DND-41 (cell line): ENCODE measurements at regions not wholly inside any gene's neighbourhood (a gene's known extent, or its start where the extent isn't known, plus 50 kb on each side); places are given as distances from the start of the nearest gene placed in this dataset.

Experiments used
- ATAC-seq: fragments of 200-7000 bp; cut with Tn5 transposase; 3 replicates; pipeline ENCODE4 v1.9.1; 2021; ENCODE audit warnings: low read depth; ENCODE audit not compliant: insufficient read depth
- DNase-seq: peaks from one replicate; pipeline ENCODE4 v3.0.0-alpha.2; 2020
- H2AFZ ChIP-seq: 2 replicates; pipeline ENCODE4 v1.6.0; 2012; ENCODE audit warnings: low read depth, low read length
- H3K27ac ChIP-seq: 2 replicates; pipeline ENCODE4 v1.5.1; 2012; ENCODE audit warnings: low read length, inconsistent platforms
- H3K27me3 ChIP-seq: fragments of 200-600 bp; sonication (generic); 2 replicates; pipeline ENCODE4 v1.6.0; 2012; ENCODE audit warnings: low read length, mild to moderate bottlenecking, inconsistent platforms; ENCODE audit not compliant: insufficient read depth, poor library complexity
- H3K36me3 ChIP-seq: 2 replicates; pipeline ENCODE4 v1.5.1; 2012; ENCODE audit warnings: low read length, inconsistent platforms; ENCODE audit not compliant: insufficient read depth
- H3K4me1 ChIP-seq: 2 replicates; pipeline ENCODE4 v1.5.1; 2012; ENCODE audit warnings: mild to moderate bottlenecking, low read length; ENCODE audit not compliant: insufficient read depth
- H3K4me2 ChIP-seq: 2 replicates; pipeline ENCODE4 v1.6.0; 2012; ENCODE audit warnings: mild to moderate bottlenecking, moderate library complexity, low read length, inconsistent platforms; ENCODE audit not compliant: insufficient read depth
- H3K4me3 ChIP-seq, 2 experiments: fragments of 200-600 bp in 1 of 2; shearing (Covaris generic) in 1 of 2; 2 replicates each; pipeline ENCODE4 v1.5.1; 2012 to 2016; ENCODE audit warnings: inconsistent platforms in 2 of 2, low read length in 2 of 2, mild to moderate bottlenecking in 2 of 2, low read depth in 1 of 2, moderate library complexity in 1 of 2
- H3K79me2 ChIP-seq: 2 replicates; pipeline ENCODE4 v1.6.0; 2012; ENCODE audit warnings: low read length, inconsistent platforms; ENCODE audit not compliant: insufficient read depth
- H3K9ac ChIP-seq: 2 replicates; pipeline ENCODE4 v1.6.0; 2012; ENCODE audit warnings: low read depth, mild to moderate bottlenecking, inconsistent platforms, low read length, moderate library complexity
- H3K9me3 ChIP-seq: 2 replicates; pipeline ENCODE4 v1.5.1; 2012; ENCODE audit warnings: low read length, moderate library complexity, mild to moderate bottlenecking, inconsistent platforms; ENCODE audit not compliant: insufficient read depth, severe bottlenecking
- H4K20me1 ChIP-seq: 2 replicates; pipeline ENCODE4 v1.6.0; 2012; ENCODE audit warnings: low read length; ENCODE audit not compliant: insufficient read depth
- CTCF ChIP-seq: IDR thresholded peaks from 2 replicates; pipeline ENCODE4 v1.5.1; 2012; ENCODE audit warnings: borderline replicate concordance, low read length, moderate library complexity, mild to moderate bottlenecking; ENCODE audit not compliant: poor library complexity, severe bottlenecking; ENCODE audit errors: extremely low read depth
- EZH2 ChIP-seq: IDR thresholded peaks from 3 replicates; pipeline ENCODE4 v1.6.1; 2012; ENCODE audit warnings: borderline replicate concordance, low read depth, mild to moderate bottlenecking, moderate library complexity, low read length, inconsistent platforms; ENCODE audit not compliant: severe bottlenecking

GRCh38 chr1:25072461-25072860 lies 142.4 kb upstream of the RUNX3 start:
- Histone ChIP-seq H2AFZ (no peak overlapping the region), H3K4me1 (no peaks in the 10 kb centered on the region), H3K9me3 (peaks cover 5% of the 10 kb centered on the region), H3K9ac (no peak overlapping the region), H3K27ac (no peak overlapping the region), H3K4me3 (no peak overlapping the region), H3K36me3 (no peaks in the 10 kb centered on the region), H3K27me3 (no peaks in the 10 kb centered on the region), H3K79me2 (no peaks in the 10 kb centered on the region), H3K4me2 (no peak overlapping the region), H4K20me1 (no peaks in the 10 kb centered on the region)
- ATAC-seq, result no peak
- no peak for DNase-seq
- no peak for TF ChIP-seq EZH2
- TF ChIP-seq CTCF, result no peak

DNA sequence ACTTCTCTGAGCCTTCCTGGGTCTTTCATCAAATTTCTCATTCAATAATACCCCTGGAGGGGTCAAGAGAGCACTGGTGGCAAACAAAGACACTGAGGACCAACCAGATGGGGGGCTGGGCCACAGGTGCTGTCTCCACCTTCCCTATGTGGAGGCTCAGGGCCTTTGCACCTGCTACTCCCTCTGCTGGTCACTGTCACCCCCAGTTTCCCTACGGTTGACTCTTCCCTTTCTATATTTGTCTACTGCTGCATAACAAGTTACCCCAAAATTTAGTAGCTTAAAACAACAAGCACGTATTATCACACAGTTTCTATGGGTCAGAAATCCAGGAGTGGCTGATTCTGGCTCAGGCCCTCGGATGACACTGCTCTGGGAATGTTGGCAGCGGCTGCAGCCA lies 138.8 kb upstream of the RUNX3 start:
- no peaks in the 10 kb centered on the region for H4K20me1 ChIP-seq
- ATAC-seq, result no peak
- H3K27ac ChIP-seq, result no peak overlapping the region
- no peaks in the 10 kb centered on the region for H3K27me3 ChIP-seq
- H3K79me2 ChIP-seq, result no peaks in the 10 kb centered on the region
- H3K9ac ChIP-seq, result no peak overlapping the region
- no peaks in the 10 kb centered on the region for H3K4me1 ChIP-seq
- TF ChIP-seq CTCF, result peak; percentile 44
- no peak for TF ChIP-seq EZH2
- H3K9me3 ChIP-seq, result no peaks in the 10 kb centered on the region
- H3K4me2 ChIP-seq, result no peak overlapping the region
- H3K4me3 ChIP-seq, result no peak overlapping the region
- peak; percentile 15 for DNase-seq
- H2AFZ ChIP-seq, result no peak overlapping the region
- no peaks in the 10 kb centered on the region for H3K36me3 ChIP-seq

- Histone ChIP-seq H3K79me2 (no peaks in the 10 kb centered on the region), H3K36me3 (no peaks in the 10 kb centered on the region), H3K27ac (no peak overlapping the region), H3K27me3 (no peaks in the 10 kb centered on the region), H4K20me1 (no peaks in the 10 kb centered on the region), H2AFZ (no peak overlapping the region), H3K9ac (no peak overlapping the region), H3K4me1 (no peaks in the 10 kb centered on the region), H3K4me3 (no peak overlapping the region), H3K4me2 (no peak overlapping the region), H3K9me3 (no peaks in the 10 kb centered on the region)
- no peak for ATAC-seq
- no peak for DNase-seq
- no peak for TF ChIP-seq CTCF
These were observed 138.2 kb upstream of the RUNX3 start for GRCh38 chr1:25068316-25068715.
